GM18502 (cell line): ENCODE measurements at regions not wholly inside any gene's neighbourhood (a gene's known extent, or its start where the extent isn't known, plus 50 kb on each side); places are given as distances from the start of the nearest gene placed in this dataset.

Experiments
- ATAC-seq: cut with Tn5 transposase; IDR thresholded peaks from one replicate; pipeline ENCODE4 v1.9.1; 2021; ENCODE audit warnings: mild to moderate bottlenecking; ENCODE audit not compliant: unreplicated experiment, poor library complexity

DNA sequence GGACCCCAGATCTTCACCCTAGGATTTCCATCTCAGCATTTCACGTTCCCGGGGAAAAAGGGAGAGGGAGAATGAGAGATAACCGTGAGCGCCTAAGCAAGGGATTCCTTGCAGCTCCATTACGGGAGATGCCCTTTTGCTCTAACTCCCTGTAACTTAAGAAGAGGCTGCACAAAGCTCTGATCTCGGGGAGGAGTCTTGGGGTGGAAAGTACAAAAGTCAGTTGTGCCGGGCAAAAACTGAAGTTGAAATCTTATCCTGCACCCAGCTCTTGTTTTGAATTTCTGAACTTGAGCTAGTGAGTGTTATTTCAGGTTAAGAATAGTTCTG is 256.4 kb upstream of the SOX21 start:
- no peak for ATAC-seq

DNA sequence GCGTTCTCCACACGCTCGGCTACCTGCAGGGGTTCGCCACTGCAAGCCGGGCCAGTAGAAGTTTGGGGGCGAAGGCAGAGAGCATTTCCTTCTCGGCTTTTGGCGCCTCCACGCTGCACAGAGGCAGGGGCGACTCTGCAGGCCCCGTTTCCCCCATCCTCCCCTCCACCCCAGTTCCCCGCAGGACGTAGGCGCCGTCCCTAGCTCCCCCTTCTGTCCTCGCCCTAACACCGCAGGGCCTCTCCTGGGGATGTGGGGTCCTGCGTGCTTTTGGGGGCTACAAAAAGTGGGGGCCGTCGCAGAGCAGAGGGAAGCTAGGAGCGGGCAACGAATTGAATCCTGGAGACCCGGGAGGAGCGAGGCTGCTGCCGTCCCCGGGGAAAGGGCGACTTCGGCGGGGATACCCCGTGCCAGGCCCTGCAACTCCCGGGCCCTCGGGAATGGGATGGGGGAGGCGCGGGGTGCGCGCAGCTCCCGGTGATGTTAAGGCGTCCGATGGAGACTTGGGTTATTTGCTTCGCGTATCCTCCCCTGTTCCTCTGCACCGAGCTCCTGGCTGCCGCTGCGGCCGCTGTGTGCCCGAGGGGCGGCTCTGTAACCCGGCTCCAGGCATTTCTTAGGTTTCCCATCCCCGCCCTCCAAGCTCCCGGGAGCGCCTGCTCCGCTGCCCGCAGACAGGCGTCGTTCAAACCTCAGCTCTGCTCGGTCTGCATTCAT is 255.9 kb upstream of the SOX21 start:
- no peak for ATAC-seq

DNA sequence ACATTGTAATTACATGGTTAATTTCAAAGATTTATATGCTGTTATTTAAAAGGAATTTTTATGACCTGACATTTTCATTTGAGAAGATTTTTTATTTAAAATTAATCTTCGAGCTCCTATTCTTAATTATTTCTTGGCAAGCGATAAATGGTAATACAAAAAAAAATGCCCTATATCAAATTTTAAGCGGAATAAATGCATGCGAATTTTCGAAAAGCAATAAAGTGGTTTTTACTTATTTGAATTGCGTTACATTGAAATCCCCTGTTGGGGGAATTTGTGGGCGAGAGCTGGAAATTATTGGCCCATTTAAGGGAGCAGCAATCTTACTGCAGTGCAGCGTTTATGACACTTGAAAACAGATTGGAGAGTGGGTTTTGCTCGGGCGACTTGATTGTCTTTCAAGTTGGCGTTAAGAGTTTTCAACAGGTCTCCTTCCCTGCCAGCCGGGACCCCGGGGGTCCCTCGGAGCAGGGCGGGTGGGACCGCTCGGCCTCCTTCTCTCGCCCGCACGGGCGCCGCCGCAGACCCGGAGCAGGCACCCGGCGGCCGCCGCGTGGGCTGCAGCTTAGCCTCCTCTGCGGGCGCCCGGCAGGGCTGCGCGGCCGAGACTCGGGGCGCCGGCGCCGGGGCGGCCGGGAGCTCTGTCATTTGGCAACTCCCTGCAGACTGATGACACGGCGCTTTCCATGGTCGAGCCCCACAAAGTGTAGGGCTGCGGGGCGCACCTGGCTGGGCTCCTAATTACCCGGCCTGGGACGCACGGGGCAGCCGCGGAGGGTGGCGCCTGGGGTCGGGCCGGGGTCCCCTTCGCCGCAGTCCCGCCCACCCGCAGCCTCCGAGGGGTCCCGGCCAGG is 255.1 kb upstream of the SOX21 start:
- no peak for ATAC-seq

- ATAC-seq: no peak
Measured at GRCh38 chr13:94966422-94966955, 254.1 kb upstream of the SOX21 start.

DNA sequence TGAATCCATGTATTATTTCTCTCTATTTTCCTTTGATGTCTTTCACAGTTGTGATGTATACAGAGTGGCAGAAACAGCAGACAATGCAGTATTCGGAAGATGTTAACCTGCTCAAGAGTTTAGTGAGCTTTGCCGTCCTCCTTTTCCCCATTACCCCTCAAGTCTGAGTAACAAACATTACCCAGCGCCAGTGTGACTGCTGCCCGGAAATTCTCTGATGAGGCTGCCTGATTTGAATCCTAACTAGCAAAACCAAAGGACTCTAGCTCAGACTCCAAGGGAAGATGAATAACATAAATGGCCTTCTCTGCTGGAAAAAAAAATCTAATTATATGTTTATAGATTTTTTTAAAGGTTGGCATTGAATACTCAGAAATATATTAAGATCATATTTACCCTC is 247.3 kb upstream of the SOX21 start:
- ATAC-seq: no peak

DNA sequence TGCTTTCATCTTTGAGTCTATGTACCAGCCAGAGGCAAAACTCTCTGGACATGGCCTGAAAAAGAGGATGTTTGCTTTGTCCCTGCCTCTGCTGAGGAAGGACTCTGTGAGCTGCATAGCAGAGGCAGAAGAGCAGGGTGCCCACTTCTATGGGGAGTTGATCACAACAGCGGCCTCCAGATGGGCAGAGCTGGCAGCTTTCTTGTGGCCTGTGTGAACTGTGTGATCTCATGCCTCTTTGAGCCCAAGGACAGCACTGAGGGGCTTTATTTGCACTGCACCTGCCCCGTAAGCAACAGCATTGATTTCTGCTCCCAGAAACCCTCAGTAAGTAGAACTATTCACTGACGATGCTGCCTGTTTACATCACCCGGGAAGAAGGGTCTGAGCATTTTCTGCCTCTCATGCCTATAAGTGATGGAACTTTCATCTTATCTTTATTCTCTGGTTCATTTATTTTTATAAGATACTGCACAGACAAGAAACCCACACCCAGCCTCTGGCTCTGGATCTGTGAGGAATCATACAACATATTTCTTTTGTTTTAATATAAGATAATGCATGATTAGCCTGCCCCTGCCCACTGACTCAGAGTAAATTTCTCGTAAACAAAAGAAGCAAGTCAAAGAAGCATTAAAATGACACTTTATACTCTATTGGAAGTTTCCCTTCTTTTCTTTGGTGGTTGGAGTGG is 244.2 kb upstream of the SOX21 start:
- ATAC-seq: no peak

DNA sequence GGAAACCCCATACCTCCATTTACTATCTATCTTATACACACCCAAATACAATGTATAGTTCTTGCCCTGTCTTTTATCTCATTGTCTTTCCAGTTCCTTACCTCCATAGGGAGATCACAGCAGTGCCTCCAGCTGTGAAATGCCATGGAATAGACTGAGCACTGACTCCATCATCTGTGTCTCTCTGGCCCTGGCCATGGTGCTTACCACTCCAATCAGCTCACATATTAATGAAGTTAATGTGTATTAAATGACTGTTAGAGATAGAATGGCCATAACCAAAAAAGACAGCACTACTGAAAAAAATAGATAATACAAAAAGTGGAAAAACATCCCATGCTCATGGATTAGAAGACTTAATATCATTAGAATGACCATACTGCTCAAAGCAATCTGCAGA is 240.4 kb upstream of the SOX21 start:
- ATAC-seq: no peak

DNA sequence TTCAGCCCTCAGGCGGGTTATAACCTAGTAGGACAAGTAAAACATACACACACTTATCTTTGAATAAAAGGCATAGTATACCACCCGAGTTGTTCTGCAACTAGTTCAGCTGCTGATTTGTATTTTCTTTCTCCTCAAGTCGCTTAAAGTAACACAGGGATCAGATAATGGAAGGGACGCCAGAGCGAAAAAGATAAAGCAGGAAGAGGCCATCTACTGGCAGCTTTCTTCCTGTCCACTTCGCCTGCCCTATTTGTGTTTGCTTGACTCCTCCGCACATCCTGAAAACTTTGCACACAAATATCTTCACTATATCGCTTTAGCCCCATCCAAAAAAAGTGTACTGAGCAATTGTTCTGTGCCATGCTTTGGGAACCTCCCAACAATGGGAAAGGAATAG is 238.0 kb upstream of the SOX21 start:
- no peak for ATAC-seq

- ATAC-seq: no peak
Measured at GRCh38 chr13:94947965-94948371, 235.6 kb upstream of the SOX21 start.

- no peak for ATAC-seq
Measured at GRCh38 chr13:94947392-94947791, 235.0 kb upstream of the SOX21 start.

DNA sequence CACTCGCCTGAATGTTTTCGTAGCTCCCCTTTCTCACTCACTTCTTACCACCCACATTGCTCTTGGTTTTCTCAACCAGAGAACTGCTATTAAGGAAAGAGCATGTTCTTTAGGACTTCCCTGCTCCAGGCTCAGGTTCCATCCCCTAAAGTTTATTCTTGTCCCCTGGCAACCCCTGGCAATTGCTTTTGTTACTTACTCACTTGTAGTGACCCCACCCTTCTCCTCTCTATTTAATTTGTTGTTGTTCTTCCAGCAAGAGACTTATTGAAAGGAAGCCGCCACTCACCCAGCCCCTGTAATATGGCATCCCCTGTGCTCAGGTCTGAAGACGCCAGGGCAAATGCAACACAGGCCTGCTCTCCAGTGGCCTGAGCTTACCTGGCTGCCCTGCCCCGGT is 233.7 kb upstream of the SOX21 start:
- ATAC-seq: no peak

GRCh38 chr13:94938124-94938523 is 225.8 kb upstream of the SOX21 start:
- no peak for ATAC-seq

DNA sequence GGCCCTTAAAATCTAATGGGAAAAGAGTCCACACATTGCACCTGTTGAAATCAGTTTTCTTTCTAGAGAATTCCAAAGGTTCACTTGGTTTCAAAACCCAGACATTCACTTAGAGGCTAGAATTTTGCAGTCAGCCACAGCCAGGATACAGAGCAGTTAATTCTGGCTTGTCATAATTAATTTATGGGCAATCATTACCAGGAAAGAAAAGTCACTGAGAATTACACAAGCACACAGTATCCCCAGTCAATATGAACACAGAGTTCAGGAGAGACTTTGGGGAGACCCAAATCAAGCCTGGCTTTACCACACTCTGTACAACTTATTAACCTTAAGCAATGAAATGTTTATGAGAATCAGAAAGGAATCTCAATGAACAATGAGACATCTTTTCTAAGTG is 224.3 kb upstream of the SOX21 start:
- ATAC-seq: no peak

GRCh38 chr13:94933936-94934335 is 221.6 kb upstream of the SOX21 start:
- no peak for ATAC-seq

DNA sequence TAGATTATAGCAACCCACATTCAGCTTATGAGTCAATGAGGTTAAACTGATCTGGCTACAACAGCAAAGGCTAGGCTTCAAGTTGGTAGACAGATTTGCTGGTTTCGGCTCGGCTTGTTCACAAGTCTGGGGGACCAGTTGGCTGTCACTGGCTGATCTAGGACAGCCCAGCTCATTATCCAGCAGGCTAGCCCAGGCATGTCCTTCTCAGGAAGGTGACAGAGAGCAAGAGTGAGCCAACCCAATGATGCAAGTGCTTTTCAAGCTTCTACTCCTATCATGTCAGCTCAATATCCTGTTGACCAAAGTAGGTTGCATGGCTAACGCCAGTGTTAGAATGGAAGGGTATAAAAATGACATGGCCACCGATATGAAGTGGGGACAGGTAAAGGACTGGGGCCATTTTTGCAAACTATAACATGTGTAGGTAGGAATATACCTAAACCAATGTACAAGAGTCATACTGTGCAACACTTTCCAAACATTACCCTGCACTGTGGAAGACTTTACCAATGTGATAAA is 220.9 kb upstream of the SOX21 start:
- ATAC-seq: no peak

DNA sequence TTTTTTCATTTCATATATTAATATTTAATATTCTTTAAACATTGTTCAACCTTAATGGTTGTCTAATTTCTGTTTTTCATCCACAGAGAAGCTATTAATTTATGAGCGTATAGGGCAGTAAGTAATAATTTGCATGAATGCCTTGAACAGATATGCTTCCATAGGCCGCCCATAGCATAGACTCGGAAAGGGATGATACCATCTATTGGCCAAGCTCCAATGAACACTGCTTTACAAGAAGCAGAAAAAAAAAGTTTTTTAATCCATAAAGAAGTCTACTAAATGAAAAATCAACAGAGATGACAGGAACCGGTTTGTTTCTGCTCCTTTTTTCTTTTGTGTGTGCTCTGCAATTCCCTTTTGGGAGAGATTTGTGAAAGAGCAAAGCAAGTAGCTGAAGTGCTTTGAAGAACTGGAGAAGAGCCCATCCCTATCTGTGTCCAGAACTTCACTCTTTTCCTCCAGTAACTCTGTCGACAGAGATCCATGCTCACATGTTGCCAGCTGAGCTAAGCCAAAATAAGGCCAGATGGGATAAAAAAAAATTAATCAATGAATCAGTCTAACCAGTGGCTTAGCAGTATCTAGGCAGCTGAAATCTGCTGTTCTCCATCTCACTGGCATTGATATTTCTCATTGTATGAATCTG is 215.9 kb upstream of the SOX21 start:
- ATAC-seq: no peak

DNA sequence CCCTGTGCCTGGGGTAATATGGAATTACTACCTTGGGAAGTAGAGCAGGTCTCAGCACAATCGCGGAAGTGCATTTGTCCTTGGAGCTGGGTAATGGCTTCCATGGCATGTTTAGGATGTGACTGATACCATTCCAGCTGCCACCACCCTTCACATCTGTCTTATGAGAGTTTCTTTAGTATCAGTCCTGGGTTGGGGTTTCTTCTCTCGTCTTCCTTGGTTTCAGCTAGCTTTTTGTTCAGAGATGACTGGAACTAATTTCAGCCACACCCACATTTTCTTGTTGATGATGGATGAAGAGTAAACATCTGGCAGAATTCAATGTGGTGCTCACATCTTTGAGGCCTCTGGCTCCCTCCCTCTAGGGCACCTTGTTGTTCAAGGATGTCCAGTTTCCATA is 212.9 kb upstream of the SOX21 start:
- ATAC-seq: no peak

DNA sequence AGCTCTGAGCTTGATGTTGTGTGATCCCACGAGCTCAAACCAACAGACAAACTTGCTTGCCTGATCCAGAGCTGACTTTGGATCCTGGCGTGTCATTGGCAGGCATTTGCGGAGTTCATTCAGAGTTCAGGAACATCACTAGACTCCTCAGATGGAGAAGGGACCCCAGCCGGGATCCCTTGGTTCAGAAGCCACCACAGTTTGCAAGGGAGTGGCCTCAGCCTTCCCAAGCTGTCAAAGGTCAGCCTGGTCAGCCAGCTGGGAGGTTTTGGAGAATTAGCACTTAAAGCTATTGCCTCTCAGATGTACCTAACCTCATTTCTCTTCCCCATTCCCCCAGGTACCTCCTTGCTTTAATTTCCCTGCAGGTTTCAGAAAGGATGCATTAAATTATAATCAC is 208.8 kb upstream of the SOX21 start:
- no peak for ATAC-seq

- ATAC-seq: no peak
Measured at GRCh38 chr13:94920578-94920977, 208.2 kb upstream of the SOX21 start.

GRCh38 chr13:94917824-94918223 is 205.5 kb upstream of the SOX21 start:
- ATAC-seq: no peak
